PC-3 (cell line): ENCODE measurements at regions not wholly inside any gene's neighbourhood (a gene's known extent, or its start where the extent isn't known, plus 50 kb on each side); places are given as distances from the start of the nearest gene placed in this dataset.

Source experiments
- CTCF ChIP-seq: fragments of 300-600 bp; sonication (generic); conservative IDR thresholded peaks from 2 replicates; pipeline ENCODE4 v1.5.1; 2017; ENCODE audit warnings: antibody characterized with exemption, low read depth, mild to moderate bottlenecking, low read length
- EZH2 ChIP-seq: fragments of 300-600 bp; sonication (generic); IDR thresholded peaks from one replicate; pipeline ENCODE4 v1.6.1; 2017; ENCODE audit warnings: antibody characterized with exemption, mild to moderate bottlenecking, low read length; ENCODE audit not compliant: unreplicated experiment

DNA sequence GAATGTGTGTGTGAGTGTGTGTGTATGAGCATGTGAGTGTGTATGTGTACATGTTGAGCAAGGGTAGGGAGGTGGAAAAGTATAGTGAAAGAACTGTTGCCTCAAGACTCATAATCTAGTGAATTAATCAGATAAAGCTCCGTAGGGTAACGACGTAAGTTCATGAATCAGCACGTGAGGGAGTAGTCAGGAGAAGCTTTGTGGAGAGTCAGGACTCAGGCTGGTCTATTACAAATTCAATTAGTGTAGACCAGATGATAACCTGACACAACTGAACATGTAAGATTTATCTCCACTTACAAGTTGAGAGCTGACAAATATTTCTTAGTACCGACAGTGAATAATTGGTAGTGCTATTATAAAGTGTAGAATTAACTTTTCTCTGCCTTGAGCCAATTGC is 194.5 kb downstream of the RAD51AP2 start:
- TF ChIP-seq CTCF (no peak), EZH2 (no peak)
